HG03457 (cell line): ENCODE measurements at regions not wholly inside any gene's neighbourhood (a gene's known extent, or its start where the extent isn't known, plus 50 kb on each side); places are given as distances from the start of the nearest gene placed in this dataset.

Experiments used
- ATAC-seq: cut with Tn5 transposase; IDR thresholded peaks from one replicate; pipeline ENCODE4 v1.9.1; 2021; ENCODE audit warnings: moderate number of reproducible peaks; ENCODE audit not compliant: unreplicated experiment

- ATAC-seq: no peak
Measured at GRCh38 chr16:80198311-80199299, 342.2 kb upstream of the DYNLRB2 start.

DNA sequence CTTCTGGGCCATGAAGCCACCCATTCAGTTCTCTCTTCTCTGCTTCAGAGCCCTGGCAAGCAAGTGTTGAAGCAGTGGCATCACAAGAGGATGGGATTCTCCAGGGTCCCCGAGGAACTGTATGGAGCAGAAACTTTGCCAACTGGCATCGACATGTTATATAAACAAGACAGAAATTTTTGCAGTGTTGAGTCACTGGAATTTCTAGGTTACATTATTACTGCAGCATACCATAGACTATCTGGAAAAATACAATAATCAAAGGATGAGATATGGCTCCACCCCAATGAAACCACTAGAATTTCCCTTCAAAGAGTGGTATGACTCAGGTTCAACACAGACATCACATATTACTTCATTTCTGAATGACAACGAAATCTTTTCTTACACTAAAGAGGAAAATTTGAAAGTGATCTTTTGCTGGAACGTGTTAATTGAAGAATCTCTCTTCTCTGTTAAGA, 343.0 kb upstream of the DYNLRB2 start:
- no peak for ATAC-seq

DNA sequence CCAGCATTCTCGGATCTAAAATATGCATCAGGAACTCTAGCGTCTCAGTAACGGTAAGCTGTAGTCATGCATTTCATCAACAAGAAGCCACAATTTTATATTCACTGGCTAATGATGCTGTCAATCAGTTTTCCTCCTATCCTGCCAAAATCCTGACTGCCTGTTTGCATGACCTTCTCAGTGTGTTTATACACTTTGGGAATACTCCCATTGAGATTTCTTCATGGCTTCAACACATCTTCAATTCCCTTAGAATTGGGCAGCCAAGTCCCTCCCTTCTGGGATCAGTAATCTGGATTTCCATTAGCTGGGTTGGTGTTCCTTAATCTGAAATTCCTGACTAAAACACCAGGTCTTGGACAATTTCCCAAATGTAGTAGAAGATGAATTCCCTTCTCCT, 348.9 kb upstream of the DYNLRB2 start:
- ATAC-seq: no peak

- no peak for ATAC-seq
Measured at GRCh38 chr16:80189476-80190175, 351.2 kb upstream of the DYNLRB2 start.

DNA sequence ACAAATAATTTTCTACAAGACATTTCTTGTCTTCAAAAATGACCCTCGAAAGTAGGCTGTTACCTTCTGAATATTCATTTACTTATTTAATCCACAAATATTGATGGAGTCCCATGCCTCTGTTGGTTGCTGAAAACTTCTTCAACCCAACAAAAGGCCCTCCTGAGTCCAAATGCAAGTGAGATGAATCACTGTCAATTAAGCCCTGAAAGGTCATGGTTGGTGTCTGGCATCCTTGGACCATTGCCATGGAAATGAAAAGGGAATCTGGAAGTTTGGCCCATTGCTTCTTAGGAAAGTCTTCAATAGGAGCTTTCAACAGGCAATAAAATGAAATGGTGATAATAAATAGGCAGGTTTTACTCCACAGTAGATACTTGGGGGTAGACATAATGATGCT, 364.7 kb upstream of the DYNLRB2 start:
- no peak for ATAC-seq

DNA sequence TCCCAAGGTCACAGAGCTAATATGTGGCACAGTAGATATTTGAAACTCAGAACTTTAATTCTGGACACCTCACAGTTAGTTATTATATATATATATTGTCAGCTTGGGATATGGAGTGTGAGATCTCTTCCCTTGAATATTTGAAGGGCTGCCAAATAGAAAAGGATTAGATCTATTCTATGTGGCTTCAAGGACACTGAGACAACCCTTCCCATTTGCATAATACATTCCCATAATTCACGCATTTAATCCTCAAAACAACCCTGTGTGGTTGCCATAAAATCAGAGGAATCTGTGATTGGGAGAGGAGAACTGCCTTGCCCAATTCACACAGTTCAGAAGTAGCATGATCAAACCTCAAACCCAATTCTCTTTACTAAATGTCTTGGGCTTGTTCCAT, 365.8 kb upstream of the DYNLRB2 start:
- ATAC-seq: no peak

GRCh38 chr16:80174416-80174815, 366.4 kb upstream of the DYNLRB2 start:
- no peak for ATAC-seq

DNA sequence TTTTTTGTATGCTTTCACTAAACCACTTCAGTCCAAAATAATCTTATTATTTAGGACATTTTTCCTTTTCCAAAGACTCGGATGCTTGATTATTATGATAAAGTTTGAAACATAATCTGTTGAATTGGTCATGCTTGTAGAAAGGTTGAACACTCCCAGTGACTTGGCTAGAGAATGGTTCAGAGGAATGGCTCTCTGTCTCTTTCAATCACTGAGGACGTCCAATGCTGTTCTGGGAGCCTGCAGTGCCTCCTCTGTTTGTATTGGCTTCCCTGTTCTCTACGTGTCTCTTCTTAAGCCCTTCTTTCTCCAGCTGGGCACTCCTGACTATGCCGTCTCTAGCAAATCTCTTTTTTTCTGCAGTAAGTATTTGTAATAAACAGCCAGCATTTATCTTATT, 369.0 kb upstream of the DYNLRB2 start:
- no peak for ATAC-seq

GRCh38 chr16:80171199-80171598, 369.6 kb upstream of the DYNLRB2 start:
- ATAC-seq: no peak

- ATAC-seq: no peak
Measured at GRCh38 chr16:80167657-80168390, 373.0 kb upstream of the DYNLRB2 start.

- no peak for ATAC-seq
Measured at GRCh38 chr16:80166082-80166481, 374.7 kb upstream of the DYNLRB2 start.

GRCh38 chr16:80164966-80165550, 375.7 kb upstream of the DYNLRB2 start:
- no peak for ATAC-seq

GRCh38 chr16:80163339-80163738, 377.5 kb upstream of the DYNLRB2 start:
- no peak for ATAC-seq

DNA sequence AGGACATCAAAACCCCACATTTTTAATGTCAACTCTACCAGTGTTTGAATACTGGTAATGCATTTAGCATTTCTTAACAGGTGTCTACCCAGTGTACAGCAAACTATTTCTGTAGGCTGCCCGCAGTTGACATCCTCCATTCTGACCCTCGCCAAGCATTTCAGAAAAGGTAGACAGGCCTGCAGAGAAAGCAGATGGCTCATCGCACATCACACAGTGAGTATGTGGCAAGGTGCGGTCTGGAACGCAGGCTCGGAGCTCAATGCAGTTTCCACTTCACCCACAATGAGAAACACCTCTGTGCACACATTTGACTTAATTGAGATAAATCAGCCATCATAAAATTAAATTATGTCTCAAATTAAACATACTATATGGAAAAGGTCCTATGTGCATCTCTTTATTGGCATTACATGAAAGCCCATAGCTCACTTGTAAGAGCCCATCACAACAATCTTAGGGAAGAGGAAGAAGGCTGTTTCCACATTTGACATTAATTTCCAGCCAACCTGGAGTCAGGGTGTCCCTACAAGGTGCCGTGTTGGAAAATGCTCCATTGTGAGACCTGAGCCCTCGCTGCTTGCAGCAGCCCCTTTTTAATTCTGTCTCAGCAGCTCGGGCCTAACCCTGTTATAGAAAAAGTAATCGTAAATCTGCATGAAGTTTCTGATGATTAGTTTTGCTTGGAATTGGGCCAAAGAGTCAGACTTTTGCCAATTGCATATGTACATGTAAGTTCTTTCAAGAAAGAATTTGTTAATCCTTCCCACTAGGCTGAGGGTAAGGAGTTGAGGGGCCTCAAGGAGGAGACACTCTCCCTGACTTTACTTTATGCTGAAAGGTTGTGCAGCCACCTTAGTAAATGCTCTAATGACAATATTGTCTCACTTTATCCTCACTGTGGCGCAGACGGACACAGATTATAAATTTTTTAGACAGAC, 378.7 kb upstream of the DYNLRB2 start:
- no peak for ATAC-seq

DNA sequence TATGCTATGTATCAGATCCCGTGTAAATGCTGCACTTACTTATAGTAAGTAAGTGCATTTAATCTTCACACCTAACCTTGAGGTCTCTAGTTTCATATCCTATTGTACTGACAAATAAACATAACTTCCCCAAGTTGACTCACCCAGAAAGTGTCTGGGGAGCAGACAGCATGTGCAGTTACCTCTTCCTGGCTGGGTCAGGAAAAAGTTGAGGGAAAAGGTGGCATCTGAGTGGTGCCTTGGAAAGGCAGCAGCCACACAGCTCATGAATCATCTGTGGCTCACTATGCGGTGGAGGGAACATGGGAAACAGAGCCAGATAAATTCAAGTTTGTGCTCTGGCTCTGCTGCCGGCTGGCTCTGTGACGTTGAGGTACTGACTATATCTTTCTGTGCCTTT, 382.0 kb upstream of the DYNLRB2 start:
- no peak for ATAC-seq

- no peak for ATAC-seq
Measured at GRCh38 chr16:80151722-80152111, 389.1 kb upstream of the DYNLRB2 start.

- no peak for ATAC-seq
Measured at GRCh38 chr16:80150978-80151721, 389.6 kb upstream of the DYNLRB2 start.

GRCh38 chr16:80148826-80149225, 392.0 kb upstream of the DYNLRB2 start:
- no peak for ATAC-seq

DNA sequence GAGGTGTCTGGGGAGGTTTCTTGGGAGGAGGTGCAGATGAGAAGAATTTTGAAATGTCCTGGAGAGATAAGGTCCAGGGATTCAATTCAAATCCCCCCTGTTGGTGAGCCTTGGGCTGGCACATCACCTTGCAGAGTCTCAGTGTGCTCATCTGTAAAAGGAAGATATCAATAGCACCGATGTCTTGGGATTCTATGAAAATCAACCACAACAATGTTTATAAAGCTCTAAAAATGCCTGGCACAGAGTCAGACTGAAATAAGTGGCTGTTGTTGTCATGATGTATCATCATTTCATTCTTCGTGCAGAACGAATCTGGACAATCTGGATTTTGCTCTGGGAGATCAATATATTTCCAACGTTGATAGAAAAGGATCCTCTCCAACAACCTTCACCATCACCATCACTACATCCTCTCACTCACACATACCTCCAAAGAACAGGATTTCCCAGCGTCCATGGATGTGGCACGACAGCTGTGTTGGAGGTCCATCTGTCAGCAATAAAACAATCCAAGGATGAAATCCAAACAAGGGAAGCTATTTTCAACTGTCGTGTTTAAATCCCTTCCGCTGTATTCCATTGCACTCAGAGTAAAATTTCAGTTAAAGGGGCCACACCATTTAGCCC, 393.7 kb upstream of the DYNLRB2 start:
- no peak for ATAC-seq
